IPS-20b (cell line): ENCODE measurements at regions not wholly inside any gene's neighbourhood (a gene's known extent, or its start where the extent isn't known, plus 50 kb on each side); places are given as distances from the start of the nearest gene placed in this dataset.

Source experiments
- H3K27ac ChIP-seq: one replicate; pipeline ENCODE4 v1.5.1; 2013; ENCODE audit warnings: low read length
- H3K27me3 ChIP-seq: 2 replicates; pipeline ENCODE4 v1.6.1; 2013; ENCODE audit warnings: mild to moderate bottlenecking, low read length, inconsistent platforms; ENCODE audit not compliant: insufficient read depth
- H3K36me3 ChIP-seq: 2 replicates; pipeline ENCODE4 v1.6.1; 2013; ENCODE audit warnings: low read depth, mild to moderate bottlenecking, inconsistent platforms, low read length, moderate library complexity; ENCODE audit not compliant: insufficient read depth
- H3K4me1 ChIP-seq: 2 replicates; pipeline ENCODE4 v1.6.1; 2013; ENCODE audit warnings: mild to moderate bottlenecking, control low read depth, inconsistent platforms, low read length, moderate library complexity; ENCODE audit not compliant: insufficient read depth
- H3K4me3 ChIP-seq: 2 replicates; pipeline ENCODE4 v1.5.1; 2013; ENCODE audit warnings: mild to moderate bottlenecking, low read length, inconsistent platforms
- H3K9ac ChIP-seq: 2 replicates; pipeline ENCODE4 v1.6.1; 2013; ENCODE audit warnings: low read depth, mild to moderate bottlenecking, inconsistent platforms, low read length, moderate library complexity
- H3K9me3 ChIP-seq: 2 replicates; pipeline ENCODE4 v1.6.1; 2013; ENCODE audit warnings: mild to moderate bottlenecking, low read depth, low read length, inconsistent platforms; ENCODE audit not compliant: insufficient read depth

- no peak overlapping the region for H3K4me3 ChIP-seq
- no peak overlapping the region for H3K9ac ChIP-seq
- no peaks in the 10 kb centered on the region for H3K36me3 ChIP-seq
- H3K27me3 ChIP-seq = no peaks in the 10 kb centered on the region
- no peaks in the 10 kb centered on the region for H3K4me1 ChIP-seq
- no peaks in the 10 kb centered on the region for H3K9me3 ChIP-seq
- no peak overlapping the region for H3K27ac ChIP-seq
These were observed 100.1 kb downstream of the MAFB start for GRCh38 chr20:40588891-40589290.

DNA sequence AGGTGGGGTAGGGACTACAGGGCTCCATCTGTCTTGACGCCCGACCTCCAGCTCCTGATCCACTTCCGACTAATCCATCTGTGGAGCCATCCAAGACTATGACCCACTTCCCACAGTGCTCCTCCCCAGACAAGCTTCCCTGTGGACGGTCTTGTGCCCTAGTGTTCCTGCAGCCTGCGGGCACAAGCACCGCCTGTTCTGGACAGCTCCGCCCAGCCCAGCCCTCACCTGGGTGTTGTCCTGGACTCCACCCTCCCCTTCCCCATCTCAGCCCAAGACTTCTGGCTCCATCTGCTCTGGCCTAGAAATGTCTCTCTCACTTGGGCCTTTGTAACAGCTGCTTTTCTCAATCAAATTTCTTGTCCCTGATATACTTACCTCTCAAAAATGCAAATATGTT is 102.0 kb downstream of the MAFB start:
- Histone ChIP-seq H3K27ac (no peak overlapping the region), H3K4me3 (no peak overlapping the region)

GRCh38 chr20:40584130-40584809 is 104.8 kb downstream of the MAFB start:
- Histone ChIP-seq H3K36me3 (no peaks in the 10 kb centered on the region), H3K9ac (no peak overlapping the region), H3K4me3 (no peak overlapping the region), H3K4me1 (no peaks in the 10 kb centered on the region), H3K27ac (no peak overlapping the region), H3K9me3 (no peaks in the 10 kb centered on the region), H3K27me3 (no peaks in the 10 kb centered on the region)

More for the DNA sequence above, 102.0 kb downstream of the MAFB start:
- Histone ChIP-seq H3K36me3 (no peaks in the 10 kb centered on the region), H3K9ac (no peak overlapping the region), H3K9me3 (no peaks in the 10 kb centered on the region), H3K4me1 (no peaks in the 10 kb centered on the region), H3K27me3 (no peaks in the 10 kb centered on the region)

GRCh38 chr20:40583636-40584035 is 105.4 kb downstream of the MAFB start:
- Histone ChIP-seq H3K4me1 (no peaks in the 10 kb centered on the region), H3K4me3 (no peak overlapping the region)

DNA sequence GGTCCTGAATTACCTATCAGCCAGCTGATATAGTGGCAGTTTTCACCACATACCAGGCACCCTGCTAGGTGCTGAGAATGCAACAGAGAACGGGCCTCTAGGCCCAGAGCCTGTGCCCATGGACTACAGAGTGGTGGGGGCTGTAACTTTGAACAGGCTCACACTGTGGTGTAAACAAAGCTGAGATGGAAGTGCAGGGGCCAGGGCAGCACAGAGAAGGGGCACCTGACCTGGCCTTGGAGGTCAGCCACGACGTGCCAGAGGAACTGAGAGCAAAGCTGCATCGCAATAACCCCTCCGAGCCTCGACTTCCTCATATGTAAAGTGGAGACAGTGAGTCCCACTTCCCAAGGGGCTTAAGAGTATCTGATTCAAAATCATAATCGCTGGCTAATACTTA is 105.8 kb downstream of the MAFB start:
- Histone ChIP-seq H3K9me3 (no peaks in the 10 kb centered on the region), H3K27ac (no peak overlapping the region)

More at GRCh38 chr20:40583636-40584035, 105.4 kb downstream of the MAFB start:
- Histone ChIP-seq H3K27ac (no peak overlapping the region), H3K36me3 (no peaks in the 10 kb centered on the region), H3K9me3 (no peaks in the 10 kb centered on the region), H3K27me3 (no peaks in the 10 kb centered on the region), H3K9ac (no peak overlapping the region)

DNA sequence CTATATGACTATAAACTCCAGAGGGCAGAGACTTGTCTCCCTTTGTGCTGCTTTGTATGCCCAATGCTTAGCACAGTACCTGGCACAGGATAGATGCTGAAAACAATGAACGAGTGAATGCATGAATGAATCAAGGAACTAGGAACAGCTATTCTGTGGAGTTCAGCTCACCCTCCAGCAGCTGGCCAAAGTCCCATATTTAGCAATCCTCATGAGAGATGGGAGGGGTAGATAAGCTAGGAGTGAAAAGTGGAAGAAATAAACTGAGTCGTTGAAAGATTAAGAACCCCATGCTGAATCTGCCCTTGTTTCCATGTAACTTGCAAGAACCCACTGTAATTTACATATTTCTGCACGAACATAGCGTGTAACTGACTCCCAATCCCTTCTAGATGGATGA is 106.5 kb downstream of the MAFB start:
- no peak overlapping the region for H3K4me3 ChIP-seq
- no peaks in the 10 kb centered on the region for H3K36me3 ChIP-seq
- H3K27ac ChIP-seq = no peak overlapping the region
- H3K9me3 ChIP-seq = no peaks in the 10 kb centered on the region
- H3K27me3 ChIP-seq = no peaks in the 10 kb centered on the region
- no peak overlapping the region for H3K9ac ChIP-seq
- H3K4me1 ChIP-seq = no peaks in the 10 kb centered on the region

More for the DNA sequence above, 105.8 kb downstream of the MAFB start:
- no peak overlapping the region for H3K4me3 ChIP-seq
- no peak overlapping the region for H3K9ac ChIP-seq
- no peaks in the 10 kb centered on the region for H3K36me3 ChIP-seq
- no peaks in the 10 kb centered on the region for H3K27me3 ChIP-seq
- H3K4me1 ChIP-seq = no peaks in the 10 kb centered on the region

GRCh38 chr20:40579701-40580100 is 109.3 kb downstream of the MAFB start:
- no peaks in the 10 kb centered on the region for H3K27me3 ChIP-seq
- H3K9ac ChIP-seq = no peak overlapping the region
- no peak overlapping the region for H3K27ac ChIP-seq
- no peaks in the 10 kb centered on the region for H3K36me3 ChIP-seq
- H3K4me3 ChIP-seq = no peak overlapping the region
- no peaks in the 10 kb centered on the region for H3K9me3 ChIP-seq
- H3K4me1 ChIP-seq = no peaks in the 10 kb centered on the region

DNA sequence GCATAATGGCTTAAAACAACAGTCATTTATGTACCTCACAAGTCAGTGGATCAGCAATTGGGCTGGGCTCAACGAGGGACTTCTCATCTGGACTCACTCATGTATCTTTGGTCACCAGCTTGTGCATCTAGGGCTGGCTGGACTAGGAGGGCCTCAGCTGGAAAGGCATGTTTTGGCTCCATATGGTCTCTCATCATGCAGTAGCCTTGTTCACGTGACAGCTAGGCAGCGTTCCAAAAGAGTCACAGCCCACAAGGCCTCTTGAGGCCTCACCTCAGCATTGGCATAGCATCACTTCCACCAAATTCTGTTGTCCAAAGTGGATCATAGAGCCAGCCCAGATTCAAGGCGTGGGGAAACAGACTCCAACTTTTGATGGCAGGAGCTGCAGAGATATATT is 110.1 kb downstream of the MAFB start:
- H3K9ac ChIP-seq = no peak overlapping the region
- H3K27me3 ChIP-seq = no peaks in the 10 kb centered on the region
- no peaks in the 10 kb centered on the region for H3K9me3 ChIP-seq
- H3K4me1 ChIP-seq = no peaks in the 10 kb centered on the region
- no peak overlapping the region for H3K4me3 ChIP-seq
- no peak overlapping the region for H3K27ac ChIP-seq
- H3K36me3 ChIP-seq = no peaks in the 10 kb centered on the region

DNA sequence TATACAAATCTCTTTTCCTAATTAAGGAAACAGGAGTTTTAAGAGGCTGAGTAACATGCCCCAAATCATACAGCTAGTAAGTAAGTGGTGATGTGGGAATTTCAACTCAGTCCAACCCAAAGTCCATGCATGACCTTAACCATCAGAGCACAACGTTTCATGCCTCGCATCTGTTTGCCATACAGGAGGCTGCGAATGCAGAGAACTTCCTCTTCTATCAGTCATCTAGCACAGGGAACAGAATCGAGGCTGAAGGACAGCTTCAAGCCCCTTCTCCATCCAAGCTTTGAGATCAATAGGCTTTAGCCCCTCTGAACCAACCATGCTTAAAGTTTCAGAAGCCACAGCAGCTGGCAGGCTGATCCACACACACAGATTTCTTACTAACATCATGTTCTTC is 113.2 kb downstream of the MAFB start:
- H3K9ac ChIP-seq = no peak overlapping the region
- H3K4me1 ChIP-seq = no peaks in the 10 kb centered on the region
- H3K36me3 ChIP-seq = no peaks in the 10 kb centered on the region
- no peak overlapping the region for H3K4me3 ChIP-seq
- H3K9me3 ChIP-seq = no peaks in the 10 kb centered on the region
- no peak overlapping the region for H3K27ac ChIP-seq
- H3K27me3 ChIP-seq = no peaks in the 10 kb centered on the region

GRCh38 chr20:40572251-40572650 is 116.8 kb downstream of the MAFB start:
- Histone ChIP-seq H3K4me3 (no peak overlapping the region), H3K9ac (no peak overlapping the region), H3K4me1 (no peaks in the 10 kb centered on the region), H3K27ac (no peak overlapping the region), H3K36me3 (no peaks in the 10 kb centered on the region), H3K9me3 (no peaks in the 10 kb centered on the region), H3K27me3 (no peaks in the 10 kb centered on the region)

DNA sequence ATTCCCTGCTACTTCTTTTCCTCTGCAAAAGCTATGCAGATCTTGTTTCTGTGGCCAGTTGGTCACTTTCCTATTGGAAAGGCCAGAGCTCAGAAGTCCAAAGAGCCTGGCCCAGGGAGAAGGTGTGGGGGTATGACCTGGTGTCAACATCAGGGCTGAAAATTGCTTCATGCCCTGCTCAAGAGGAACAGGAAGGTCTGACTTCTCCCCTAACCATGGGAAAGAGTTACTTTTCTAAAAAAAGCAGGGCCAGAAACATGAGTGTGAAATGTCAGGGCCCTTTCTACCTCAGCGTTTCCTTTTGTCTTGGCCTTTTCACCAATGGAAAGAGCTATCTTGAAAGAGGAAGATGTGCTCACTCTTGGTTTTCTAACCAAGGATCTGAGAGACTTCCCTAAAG is 117.4 kb downstream of the MAFB start:
- H3K9ac ChIP-seq = no peak overlapping the region
- no peak overlapping the region for H3K4me3 ChIP-seq
- no peaks in the 10 kb centered on the region for H3K36me3 ChIP-seq
- H3K9me3 ChIP-seq = no peaks in the 10 kb centered on the region
- no peaks in the 10 kb centered on the region for H3K27me3 ChIP-seq
- H3K27ac ChIP-seq = no peak overlapping the region
- no peaks in the 10 kb centered on the region for H3K4me1 ChIP-seq

- Histone ChIP-seq H3K4me1 (no peaks in the 10 kb centered on the region), H3K27ac (no peak overlapping the region), H3K27me3 (no peaks in the 10 kb centered on the region), H3K9me3 (no peaks in the 10 kb centered on the region), H3K4me3 (no peak overlapping the region), H3K36me3 (no peaks in the 10 kb centered on the region), H3K9ac (no peak overlapping the region)
These were observed 120.8 kb downstream of the MAFB start for GRCh38 chr20:40568200-40568599.
